Activated T-helper 1 cell treated with anti-CD3 and anti-CD28 coated beads, Interleukin-2, amount 50 U/mL, for 16 hours (primary cell): ENCODE measurements at regions not wholly inside any gene's neighbourhood (a gene's known extent, or its start where the extent isn't known, plus 50 kb on each side); places are given as distances from the start of the nearest gene placed in this dataset.

Experiments used
- DNase-seq, 2 donors: peaks; one replicate each; pipeline ENCODE4 v3.0.0-alpha.2; 2020; ENCODE audit warnings: low read depth in 1 of 2, low spot score in 1 of 2

DNA sequence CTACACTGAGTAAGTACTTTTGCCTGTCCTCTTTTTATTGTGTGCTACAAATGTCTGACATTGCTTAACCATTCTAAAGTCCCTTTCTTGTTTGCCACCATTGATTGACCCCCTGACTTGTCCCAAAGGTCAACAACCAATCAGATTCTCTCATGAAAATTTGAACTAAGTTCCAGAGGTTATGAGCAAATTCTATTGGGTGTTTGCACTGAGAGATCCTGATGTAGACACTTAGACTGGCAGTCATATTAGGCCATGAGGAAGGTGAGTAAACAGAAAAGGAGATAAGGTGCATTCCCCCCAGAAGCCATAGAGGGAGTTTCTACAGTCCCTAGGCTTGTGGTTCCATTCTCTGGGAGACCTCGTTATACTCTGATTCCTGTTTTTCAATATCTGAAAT, 101.3 kb upstream of the E2F8 start:
- DNase-seq, result no peak

DNA sequence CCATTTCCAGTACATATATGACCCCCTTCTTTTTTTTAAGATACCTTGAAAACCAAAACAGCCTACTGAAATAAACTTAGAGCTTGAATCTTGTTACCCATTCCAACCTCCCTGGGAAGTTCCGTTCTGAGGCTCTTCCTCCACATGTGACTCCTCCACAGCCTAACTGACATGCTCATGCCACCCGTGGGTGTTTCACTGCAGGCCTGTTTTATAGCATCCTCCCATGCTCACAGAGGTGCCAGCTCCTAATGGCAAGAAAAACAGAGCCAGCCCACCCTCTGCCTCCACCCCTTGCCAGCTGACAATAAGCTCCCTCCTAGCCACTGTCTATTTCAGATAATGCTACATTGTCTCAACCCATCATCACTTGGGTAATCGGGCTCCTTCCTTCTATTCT, 97.6 kb upstream of the E2F8 start:
- no peak for DNase-seq

DNA sequence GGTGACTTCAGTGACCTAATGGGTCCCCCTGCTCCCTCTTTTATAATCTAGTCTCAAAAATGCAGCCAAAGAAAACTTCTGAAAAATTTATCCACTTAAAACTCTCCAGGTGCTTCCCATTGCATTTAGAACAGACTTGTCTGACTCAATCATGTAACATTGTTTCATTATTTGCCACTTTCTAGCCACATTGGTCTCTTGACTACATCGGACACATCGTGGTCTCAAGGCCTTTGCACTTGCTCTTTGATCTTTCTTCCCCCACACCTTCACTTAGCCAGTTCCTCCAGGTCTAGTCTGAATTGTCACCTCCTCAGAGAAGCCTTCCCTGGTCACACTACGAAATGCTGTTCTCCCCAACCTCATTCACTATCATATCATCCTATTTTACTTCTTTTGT, 97.0 kb upstream of the E2F8 start:
- no peak for DNase-seq

DNA sequence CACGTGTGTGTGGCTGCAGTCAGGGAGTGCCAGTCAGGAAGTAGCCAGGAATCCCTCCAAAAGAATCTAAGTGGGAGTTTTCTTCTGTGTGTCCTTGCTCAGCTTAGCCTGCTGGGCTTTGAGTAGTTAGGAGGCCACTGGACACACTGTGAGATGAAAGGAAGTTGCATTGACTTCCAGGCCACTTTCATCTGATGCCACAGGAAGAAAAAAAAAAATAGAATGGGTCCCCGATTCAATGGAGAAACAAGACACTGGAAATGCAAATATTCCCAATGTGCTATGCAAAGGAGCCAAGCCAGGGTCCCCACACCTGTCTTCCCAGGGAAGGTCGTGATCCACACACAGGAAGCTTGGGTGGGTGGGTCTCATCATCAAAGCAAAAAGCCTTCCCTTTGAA, 95.6 kb upstream of the E2F8 start:
- no peak for DNase-seq

DNA sequence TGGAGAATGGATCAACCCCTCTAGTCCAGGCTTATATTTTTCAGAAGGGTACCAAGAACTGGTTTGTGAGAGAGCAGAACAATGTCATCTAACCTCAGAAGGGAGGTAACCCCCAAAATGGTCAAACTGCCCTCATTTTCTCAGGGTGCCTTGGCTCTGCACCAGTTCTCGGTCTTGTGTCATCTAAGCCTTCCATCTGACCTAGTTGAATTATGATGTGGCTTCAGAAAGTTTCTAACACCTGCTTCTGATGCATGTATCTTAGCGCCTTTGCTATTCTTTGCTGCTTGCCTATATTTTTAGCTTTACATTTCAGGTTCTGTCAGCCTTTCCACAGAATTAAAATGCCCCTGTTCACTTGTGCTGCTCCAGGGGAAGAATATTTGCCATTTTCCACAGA, 91.7 kb upstream of the E2F8 start:
- no peak for DNase-seq

DNA sequence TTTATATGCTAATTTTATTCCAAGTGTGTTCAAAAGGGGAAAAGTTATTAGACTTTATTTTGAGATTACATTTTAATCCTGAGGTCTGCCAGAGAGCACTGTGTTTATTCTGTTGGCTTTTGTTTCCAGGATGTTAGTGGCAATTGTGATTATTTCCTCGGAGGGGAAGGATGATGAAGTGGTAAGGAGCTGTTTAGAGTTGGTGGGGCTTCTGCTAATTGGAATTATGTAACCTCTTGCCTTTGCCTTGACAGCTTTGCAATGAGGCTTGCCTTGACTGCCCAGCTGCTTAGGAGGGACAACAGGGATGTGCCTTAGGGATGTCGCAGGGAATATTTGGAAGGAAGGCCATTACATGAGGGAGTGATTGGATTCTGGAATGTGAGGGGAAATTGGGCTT, 89.7 kb upstream of the E2F8 start:
- no peak for DNase-seq

DNA sequence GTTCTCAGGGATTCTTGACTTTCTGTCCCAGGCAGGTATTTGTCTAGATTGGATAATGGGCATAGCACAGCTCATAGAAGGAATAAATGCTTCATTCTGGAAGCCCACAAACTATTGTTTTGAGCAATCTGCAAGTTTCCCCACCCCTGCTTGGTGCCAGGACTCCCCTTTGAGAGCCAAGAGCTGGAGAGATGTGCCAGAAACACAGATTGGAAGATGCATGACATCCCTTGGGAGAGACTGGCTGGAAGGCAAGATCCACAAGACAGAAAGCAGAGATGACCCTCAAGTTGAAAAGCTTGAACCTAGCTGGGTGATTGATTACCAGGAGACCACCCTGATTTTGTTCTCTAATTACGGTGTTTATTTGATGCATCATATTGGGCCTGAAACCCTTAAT, 89.2 kb upstream of the E2F8 start:
- no peak for DNase-seq

DNA sequence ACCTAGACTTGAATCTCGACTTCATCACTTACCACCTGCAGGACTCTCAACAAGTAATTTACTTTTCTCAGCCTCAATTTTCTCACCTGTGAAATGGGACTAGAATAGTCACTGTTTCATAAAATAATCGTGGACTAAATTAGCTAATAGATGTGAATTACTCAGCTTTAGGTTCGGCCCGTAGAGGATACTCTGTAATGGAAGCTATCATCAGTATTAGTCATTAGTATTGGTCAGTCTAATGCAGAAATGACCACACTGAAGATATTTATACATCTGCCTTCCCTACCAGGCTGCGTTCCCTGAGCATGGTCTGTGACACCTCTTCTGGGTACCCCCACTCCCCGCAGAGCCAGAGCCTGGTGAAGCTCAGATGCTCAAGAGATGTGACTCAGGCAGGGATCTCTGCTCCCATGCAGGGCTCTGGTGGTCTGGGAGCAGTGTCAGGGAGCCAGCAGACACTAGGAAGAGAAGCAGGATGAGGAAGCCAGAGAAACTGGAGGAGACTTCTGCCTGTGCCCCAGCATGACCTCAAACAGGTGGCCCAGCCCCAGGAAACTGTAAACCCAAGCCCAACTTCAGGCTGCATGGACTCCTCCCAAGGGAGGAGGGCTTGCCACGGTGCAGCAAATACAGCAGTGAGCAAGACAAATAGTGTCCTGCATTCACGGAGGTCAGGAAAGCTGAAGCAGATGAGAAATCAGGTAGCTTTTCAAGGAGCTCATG, 88.0 kb upstream of the E2F8 start:
- no peak for DNase-seq

DNA sequence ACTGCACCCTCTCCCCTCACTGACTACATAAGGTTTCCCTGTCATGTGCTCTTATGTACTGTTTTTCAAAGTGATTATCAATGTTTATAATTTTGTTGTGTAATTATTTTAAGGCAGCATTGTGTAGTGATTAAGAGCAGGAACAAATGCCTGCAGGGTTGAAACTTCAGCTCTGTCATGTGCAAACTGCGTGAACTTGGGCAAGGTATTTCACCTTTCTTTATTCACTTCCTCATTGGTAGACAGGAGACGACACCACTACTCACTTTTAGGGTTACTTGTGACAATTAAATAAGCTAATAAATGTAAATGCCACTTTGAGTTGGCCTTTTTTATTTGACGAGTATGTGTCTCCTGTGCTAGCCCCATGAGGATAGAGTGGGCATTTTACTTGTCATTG, 86.5 kb upstream of the E2F8 start:
- no peak for DNase-seq

DNA sequence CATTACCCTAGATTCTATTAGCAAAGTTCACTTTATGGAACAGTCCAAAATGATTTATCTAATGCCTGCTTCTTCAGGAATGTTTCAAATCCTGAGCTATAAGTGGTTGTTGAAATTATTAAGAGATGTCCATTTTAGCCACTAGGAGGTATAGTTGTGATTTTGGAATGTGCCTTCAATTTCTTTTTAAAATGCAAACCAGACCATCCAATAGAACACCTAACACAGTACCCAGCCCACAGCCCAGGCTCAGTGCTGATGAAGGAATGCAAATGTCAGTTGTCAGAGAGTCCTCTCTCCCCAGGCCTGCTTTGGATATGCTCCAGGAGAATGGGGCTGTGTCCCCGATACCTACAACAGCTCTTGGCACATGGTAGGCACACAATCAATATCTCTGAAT, 85.8 kb upstream of the E2F8 start:
- DNase-seq, result no peak

DNA sequence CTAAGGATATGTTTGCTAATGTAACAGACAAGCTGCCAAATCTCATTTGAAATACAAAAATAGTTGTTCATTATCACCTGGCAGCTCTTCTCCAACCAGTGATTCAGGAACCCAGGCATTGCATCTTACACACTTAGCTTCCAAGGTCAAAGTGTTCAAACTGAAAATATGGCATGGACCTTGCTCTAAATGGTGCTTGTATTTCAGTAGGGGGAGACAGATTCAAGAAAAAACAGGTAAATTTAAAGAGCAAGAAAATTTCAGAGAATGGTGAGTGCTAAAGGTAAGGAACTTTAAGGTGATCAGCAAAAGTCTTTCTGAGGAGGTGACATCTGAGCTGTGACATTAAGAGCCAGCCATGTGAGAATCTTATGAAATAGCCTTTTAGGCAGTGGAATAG, 82.8 kb upstream of the E2F8 start:
- no peak for DNase-seq

DNA sequence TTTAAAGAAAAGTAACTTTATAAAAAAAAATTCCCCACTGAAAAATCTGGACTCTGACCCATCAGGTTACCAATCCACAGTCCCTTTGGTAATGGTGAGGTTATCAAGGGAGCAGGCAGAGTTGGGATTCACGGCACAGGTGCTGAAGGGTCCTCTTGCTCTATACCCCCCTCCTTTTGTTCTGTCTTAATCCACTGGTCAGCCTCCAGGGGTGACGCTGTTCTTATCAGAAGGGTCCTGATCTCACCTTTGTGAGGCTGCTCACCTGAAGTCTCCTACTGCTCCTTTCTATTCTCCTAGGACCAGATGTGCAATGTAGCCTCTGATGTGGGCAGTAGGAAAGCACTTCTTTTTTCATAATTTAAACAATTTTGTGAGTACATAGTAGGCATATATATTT, 80.6 kb upstream of the E2F8 start:
- no peak for DNase-seq

DNA sequence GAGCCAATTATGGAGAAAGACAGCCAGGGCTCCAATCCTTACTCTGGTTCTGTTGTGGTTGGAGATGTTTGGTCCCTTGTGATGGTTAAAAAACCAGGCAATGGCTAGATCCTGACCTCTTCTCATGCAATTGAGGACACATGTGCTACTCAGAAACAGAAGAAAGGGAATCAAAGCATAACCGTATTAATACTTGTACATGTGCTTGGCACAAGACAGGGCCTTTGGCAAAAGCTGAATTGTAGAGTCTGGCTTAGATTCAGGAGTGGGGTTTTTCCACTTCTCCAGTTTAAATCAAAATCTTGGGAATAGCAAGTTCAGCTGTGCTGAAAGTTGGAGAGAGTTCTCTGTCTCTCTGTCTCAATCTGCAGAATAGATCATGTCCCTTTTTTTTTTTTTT, 80.1 kb upstream of the E2F8 start:
- DNase-seq, result no peak

DNA sequence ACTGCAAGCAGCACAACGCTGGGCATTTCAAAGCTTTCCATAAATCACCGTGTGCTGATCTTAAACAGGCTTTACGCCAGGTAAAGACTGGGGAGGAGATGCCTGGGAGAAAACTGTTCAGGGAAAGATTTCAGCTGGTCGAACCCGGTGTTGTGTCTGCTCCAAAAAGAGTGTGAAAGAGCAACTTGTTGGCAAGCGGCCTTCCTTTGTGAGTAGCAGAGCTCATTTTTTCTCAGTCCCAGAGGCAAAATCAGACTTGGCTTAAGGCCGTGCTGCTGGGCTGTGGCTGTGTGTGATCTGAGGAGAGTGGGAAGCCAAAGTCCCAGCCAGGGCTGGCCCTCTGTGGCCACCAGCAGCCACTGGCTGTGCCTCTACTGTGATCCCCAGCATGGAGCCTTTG, 75.7 kb upstream of the E2F8 start:
- DNase-seq, result no peak

DNA sequence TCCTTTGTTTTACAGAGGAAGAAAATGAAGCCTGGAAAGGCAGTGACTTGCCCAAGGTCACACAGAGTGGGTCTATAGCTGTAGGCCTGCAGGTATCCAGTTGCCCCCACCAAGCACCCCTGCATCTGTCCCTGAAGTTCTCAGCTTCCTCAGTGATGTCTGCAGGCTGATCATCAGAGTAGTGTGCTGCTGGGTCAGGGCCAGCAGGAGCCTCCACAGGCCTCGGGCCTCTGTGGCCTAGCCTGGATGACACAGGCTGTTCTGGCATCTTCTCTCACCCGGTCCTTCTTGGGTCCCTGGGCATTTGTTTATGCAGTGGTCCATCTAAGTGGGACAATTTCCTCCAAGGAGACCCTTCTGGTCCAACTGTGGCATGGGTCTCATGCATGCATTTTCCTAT, 74.8 kb upstream of the E2F8 start:
- no peak for DNase-seq

DNA sequence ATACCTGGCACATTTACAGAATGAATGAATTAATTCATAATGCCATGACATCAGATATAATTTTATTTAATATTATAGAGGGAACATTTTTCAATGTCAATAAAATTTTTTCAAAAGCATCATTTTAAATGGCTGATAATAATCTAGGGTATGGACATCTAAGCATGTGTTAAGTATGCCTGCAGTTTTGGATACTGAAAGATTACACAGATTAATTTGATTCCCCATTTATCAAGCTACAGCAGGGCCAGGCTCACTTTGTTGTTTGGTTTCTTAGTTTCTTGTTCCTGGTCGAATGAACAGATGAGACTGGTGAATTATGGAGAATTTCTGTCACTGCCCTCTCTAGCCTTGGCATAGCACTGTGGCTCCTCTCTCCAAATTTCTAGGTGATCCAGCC, 72.4 kb upstream of the E2F8 start:
- DNase-seq, result no peak

DNA sequence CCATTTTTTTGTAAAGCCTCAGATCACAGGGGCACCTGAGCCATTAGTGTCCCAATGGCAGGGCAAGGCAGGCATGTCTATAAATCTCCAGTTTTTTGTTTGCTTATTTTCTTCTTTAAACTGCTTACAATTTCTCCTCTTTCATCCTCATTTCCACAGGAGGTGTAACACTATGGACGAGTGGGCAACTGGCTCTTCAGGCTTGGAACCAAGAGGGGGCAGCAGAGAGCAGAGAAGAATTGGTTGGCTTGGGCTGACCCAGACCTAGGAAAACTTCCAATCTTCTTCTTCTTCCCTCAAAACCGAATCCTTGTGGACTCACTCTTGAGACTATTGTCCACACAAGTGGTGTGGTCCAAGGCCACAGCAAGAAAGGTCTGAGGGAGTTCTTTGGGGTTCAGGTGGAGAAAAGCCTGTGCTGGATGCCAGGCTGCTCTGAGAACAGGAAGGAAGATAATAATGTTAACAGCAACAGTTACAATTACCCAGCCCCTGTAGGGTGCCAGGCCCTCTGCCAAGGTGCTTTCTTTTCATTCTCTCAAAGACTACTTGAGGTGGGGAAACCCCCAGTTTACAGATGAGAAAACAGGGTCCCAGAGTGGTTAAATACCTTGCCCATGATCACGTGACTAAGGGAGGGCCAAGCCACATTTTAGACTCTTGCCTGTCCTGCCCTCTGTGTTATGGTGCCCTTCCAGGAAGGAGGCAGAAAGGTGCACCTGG, 70.7 kb upstream of the E2F8 start:
- DNase-seq, result no peak

DNA sequence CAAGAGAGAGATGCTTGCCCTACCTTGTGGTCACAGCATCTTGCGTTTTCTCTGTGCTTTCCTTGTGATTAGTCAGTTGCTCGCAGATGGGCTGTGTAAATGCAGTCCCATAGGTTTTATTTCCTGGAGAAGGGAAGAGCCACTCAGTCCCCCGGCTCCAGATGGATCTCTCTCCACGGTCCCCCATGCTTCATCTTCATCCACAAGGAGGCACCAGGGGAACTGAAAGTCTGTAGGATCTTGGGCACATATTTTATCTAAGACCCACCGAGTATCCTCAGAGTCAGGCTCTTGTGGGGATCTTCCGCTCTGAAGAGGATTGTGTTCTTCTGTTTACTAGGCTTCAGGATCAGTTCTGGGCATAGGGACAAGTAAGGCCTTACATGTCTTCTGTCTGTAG, 66.8 kb upstream of the E2F8 start:
- DNase-seq, result no peak

DNA sequence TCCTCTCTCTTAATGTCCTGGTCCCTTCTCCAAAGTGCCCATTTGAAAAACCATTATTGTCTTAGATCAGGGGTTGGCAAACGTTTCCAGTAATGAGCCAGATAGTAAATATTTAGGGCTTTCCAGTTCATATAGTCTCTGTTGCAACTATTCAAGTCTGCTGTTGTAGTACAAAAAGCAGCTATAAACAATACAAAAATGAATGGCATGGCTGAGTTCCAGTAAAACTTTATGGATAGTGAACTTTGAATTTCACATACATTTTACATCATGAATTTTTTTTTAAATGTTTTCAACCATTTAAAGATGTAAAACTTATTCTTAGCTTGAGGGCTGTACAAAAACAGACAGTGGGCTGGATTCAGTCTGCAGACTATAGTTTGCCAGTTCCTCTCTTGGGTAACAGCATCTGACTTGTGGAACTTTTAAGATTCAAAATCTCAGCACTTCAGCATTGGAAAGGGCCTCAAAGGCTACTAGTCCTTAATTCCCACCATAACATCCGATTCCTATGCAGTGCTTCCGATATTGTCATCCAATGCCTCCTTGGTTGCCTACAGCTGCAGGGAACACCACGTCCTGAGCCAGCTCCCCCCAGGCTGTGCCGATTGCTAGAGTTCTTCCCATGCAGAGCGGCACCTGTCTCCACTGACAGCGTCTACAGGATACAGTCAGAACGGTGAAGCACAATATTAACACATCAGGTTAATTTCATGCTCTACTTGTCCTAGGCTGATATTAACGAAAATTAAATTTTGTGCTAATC, 65.6 kb upstream of the E2F8 start:
- no peak for DNase-seq

DNA sequence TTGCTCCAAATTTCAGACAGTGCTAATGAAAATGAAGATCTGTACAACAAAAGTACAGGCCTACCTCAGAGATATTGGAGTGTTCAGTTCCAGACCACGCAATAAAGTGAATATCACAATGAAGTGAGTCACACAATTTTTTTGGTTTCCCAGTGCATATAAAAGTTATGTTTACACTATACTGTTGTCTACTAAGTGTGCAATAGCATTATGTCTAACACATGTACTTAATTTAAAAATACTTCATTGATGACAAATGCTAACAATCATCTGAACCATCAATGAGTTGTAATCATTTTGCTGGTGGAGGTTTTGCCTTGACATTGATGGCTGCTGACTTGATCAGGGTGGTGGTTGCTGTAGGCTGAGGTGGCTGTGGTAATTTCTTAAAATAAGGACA, 60.6 kb upstream of the E2F8 start:
- no peak for DNase-seq

DNA sequence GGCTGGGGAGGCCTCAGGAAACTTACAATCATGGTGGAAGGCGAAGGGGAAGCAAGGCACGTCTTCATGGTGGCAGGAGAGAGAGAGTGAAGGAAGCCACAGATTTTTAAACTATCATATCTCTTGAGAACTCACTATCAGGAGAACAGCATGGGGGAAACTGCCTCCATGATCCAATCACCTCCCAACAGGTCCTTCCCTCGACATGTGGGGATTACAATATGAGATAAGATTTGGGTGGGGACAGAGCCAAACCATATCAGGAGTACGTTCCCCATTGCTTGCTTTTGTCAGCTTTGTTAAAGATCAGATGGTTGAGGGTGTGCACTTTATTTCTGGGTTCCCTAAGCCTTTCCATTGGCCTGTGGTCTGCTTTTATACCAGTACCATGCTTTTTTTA, 53.7 kb upstream of the E2F8 start:
- no peak for DNase-seq

DNA sequence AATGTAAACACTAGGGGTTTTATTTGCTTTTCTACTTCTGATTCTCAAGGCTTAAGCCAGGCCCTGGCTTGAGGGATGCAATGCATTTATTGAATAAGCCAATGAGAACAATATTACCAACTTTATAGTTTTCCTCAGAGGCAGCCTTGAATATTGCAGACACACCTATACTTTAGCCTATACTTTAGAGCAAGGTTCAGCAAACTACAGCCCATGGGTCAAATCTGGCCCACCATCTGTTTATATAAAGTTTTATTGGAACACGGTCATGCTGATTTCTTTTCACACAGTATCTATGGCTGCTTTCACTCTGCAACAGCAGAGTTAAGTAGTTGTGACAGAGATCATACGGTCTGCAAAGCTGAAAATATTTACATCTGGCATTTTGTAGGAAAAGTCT, 50.3 kb upstream of the E2F8 start:
- no peak for DNase-seq
